ENCODE measurements at regions not wholly inside any gene's neighbourhood (a gene's known extent, or its start where the extent isn't known, plus 50 kb on each side); places are given as distances from the start of the nearest gene placed in this dataset.

DNA sequence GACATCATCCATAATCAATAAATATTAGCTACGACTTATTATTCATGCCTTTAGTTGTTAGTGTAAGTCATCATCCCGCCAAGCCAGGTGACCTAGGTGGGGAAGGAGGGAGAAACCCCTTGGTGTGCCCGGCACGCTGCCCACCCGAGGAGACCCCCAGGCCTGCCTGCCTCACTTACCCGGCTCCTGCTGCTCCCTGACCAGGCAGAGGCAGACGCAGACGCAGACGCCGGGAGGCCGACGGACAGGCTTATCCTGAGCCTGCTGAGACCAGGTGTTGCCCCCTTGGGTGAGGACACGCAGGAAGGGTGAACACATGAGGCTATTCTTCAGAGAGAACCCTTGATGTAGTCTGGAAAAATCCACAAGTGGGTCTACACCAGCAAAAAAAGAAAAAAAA is 401.8 kb downstream of the GALR1 start:
- TF ChIP-seq, protein P1, sequence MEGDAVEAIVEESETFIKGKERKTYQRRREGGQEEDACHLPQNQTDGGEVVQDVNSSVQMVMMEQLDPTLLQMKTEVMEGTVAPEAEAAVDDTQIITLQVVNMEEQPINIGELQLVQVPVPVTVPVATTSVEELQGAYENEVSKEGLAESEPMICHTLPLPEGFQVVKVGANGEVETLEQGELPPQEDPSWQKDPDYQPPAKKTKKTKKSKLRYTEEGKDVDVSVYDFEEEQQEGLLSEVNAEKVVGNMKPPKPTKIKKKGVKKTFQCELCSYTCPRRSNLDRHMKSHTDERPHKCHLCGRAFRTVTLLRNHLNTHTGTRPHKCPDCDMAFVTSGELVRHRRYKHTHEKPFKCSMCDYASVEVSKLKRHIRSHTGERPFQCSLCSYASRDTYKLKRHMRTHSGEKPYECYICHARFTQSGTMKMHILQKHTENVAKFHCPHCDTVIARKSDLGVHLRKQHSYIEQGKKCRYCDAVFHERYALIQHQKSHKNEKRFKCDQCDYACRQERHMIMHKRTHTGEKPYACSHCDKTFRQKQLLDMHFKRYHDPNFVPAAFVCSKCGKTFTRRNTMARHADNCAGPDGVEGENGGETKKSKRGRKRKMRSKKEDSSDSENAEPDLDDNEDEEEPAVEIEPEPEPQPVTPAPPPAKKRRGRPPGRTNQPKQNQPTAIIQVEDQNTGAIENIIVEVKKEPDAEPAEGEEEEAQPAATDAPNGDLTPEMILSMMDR (IDR thresholded peaks at IDR 0.05), result no peak
- TF ChIP-seq POLR2A (IDR thresholded peaks at IDR 0.05), result no peak
- 65 to 71% (median 66%) methylated on average over 13 of the region's 13 CpGs for WGBS, 4 donors
- H3K9me3 ChIP-seq, result peaks cover 0 to under 1% (median 0%) of the 10 kb centered on the region in 12 donors
- DNase-seq (no peak), ATAC-seq (no peak)
- H3K4me1 ChIP-seq, result peaks cover 0 to 8% (median 0%) of the 10 kb centered on the region in 12 donors
- H3K27me3 ChIP-seq, result peaks cover 0 to 23% (median 4%) of the 10 kb centered on the region in 9 donors
- H3K27ac ChIP-seq, result no peak overlapping the region
- H3K4me3 ChIP-seq, result no peak overlapping the region
- intact Hi-C loops (cut with DNase I), result loop anchor here in 6 of 10 donors (5.0 to 10.0 kb wide), 8 partner anchors 177 to 849 kb away; no protein-coding TSS in a partner anchor
- H3K36me3 ChIP-seq, result no peaks in the 10 kb centered on the region

DNA sequence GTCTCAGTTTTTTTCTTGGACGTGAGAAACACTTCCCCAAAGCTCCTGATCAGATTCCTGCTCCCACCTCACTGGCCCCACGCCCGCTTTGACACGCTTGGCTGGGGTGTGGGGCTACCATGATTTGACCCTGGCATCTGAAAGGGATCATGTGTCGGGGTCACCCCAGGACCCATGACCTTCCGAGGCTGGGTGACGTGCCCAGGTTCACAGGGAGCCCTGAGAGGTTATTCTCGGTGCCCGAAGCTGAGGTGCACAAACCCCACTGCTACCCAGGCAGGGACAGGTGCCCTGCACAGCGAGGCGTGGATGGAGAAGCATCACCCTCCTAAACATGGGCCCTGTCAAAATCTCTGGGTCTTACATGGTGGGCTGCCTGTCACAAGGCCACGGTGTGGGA is 404.1 kb downstream of the GALR1 start:
- Histone ChIP-seq H3K36me3 (no peaks in the 10 kb centered on the region), H3K4me3 (no peak overlapping the region), H3K27ac (no peak overlapping the region), H3K9me3 (no peaks in the 10 kb centered on the region), H3K27me3 (peaks cover 0 to 39% (median 4%) of the 10 kb centered on the region in 9 donors), H3K4me1 (peaks cover 0 to 8% (median 0%) of the 10 kb centered on the region in 12 donors)
- ATAC-seq (no peak), DNase-seq (no peak)
- TF ChIP-seq, protein P1 (IDR thresholded peaks at IDR 0.05), result no peak
- no peak for TF ChIP-seq POLR2A (IDR thresholded peaks at IDR 0.05)
- WGBS, 4 donors, result 84 to 95% (median 87%) methylated on average over 11 to 12 of the region's 12 CpGs
- intact Hi-C loops (cut with DNase I), result loop anchor here in 6 of 10 donors (5.0 to 10.0 kb wide), 8 partner anchors 179 to 851 kb away; no protein-coding TSS in a partner anchor

DNA sequence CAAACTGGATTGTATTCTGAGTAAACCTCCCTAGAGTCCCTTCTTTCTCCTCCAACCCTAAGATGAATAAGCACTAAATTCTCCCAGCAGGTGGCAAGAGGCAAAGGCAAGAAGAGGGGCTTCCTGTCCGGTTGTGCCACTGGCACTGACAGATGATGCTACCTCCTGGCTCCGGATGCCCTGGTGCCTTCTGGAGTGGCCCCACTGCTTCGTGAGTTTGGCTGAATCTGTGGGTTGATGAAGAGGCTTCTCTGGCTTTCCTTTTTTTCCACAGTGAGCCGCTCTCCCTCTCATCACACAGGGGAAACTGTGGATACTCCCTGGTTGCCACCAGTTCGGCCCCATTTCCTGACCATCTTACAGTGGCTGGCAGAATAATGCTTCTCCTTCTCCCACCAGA is 404.7 kb downstream of the GALR1 start:
- TF ChIP-seq POLR2A (IDR thresholded peaks at IDR 0.05), result no peak
- TF ChIP-seq, protein P1 (IDR thresholded peaks at IDR 0.05), result no peak
- intact Hi-C loops (cut with DNase I), result loop anchor here in 6 of 10 donors (5.0 to 10.0 kb wide), 8 partner anchors 180 to 852 kb away; no protein-coding TSS in a partner anchor
- Histone ChIP-seq H3K9me3 (no peaks in the 10 kb centered on the region), H3K27ac (no peak overlapping the region), H3K4me1 (peaks cover 0 to 8% (median 0%) of the 10 kb centered on the region in 12 donors), H3K4me3 (no peak overlapping the region), H3K27me3 (peaks cover 0 to 39% (median 4%) of the 10 kb centered on the region in 9 donors), H3K36me3 (no peaks in the 10 kb centered on the region)
- DNase-seq (no peak), ATAC-seq (no peak)
- WGBS, 4 donors, result 63 to 81% (median 75%) methylated on average over 5 of the region's 5 CpGs

DNA sequence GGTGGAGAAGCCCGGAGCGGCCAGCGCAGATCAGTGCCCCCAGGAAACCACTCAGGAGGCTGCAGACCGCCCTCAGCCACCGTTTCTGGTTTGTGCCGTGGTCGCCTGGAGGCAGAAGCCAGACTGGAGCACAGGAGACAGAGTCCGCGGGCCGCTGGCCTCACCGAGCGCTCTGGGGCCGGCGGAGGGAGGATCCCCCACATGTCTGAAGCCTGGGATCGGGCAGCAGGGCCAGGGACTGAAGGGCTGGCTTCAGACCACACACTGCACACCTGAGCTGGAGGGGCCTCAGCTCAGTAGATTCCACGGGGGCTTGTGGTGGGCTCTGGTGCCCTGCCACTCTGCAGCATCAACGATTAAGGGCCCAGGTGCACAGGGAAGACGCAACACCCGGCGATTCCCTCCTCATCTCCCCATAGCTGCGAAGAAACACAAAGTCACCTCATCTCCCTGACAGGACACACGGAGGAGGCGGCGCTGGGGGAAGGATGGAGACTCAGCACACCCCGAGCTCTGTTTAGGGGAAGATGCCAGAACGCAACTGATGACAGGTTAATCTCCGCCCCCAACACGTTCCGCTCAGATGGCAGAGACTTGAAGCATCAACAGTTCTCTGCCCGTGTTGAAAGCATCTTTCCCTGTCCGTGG is 408.1 kb downstream of the GALR1 start:
- no peak overlapping the region for H3K27ac ChIP-seq
- peaks cover 0 to 26% (median 0%) of the 10 kb centered on the region in 9 donors for H3K27me3 ChIP-seq
- H3K36me3 ChIP-seq, result no peaks in the 10 kb centered on the region
- no peaks in the 10 kb centered on the region for H3K9me3 ChIP-seq
- ATAC-seq, result no peak
- intact Hi-C loops (cut with DNase I), result loop anchor here in 5 of 10 donors (5.0 to 10.0 kb wide), 5 partner anchors 183 to 855 kb away; no protein-coding TSS in a partner anchor
- no peak for DNase-seq
- WGBS, 4 donors, result 68 to 73% (median 71%) methylated on average over 30 to 31 of the region's 31 CpGs
- TF ChIP-seq, protein P1 (IDR thresholded peaks at IDR 0.05), result no peak
- no peak for TF ChIP-seq POLR2A (IDR thresholded peaks at IDR 0.05)
- H3K4me1 ChIP-seq, result no peaks in the 10 kb centered on the region
- no peak overlapping the region for H3K4me3 ChIP-seq

Measured in heart left ventricle (tissue), 16 donors.